Iris pigment epithelial cell (primary cell): ENCODE measurements at regions not wholly inside any gene's neighbourhood (a gene's known extent, or its start where the extent isn't known, plus 50 kb on each side); places are given as distances from the start of the nearest gene placed in this dataset.
"Not testable (repeated sequence)": the region's sequence is repeated elsewhere in the genome, so short reads cannot be mapped to it uniquely, and the experiment has no call there.

ENCODE experiments used
- DNase-seq: peaks from one replicate; pipeline ENCODE4 v3.0.0-alpha.2; 2011; ENCODE audit warnings: low read depth

- DNase-seq: no peak
Measured at GRCh38 chr2:144124882-144125281, 395.0 kb downstream of the ZEB2 start.

GRCh38 chr2:144120487-144120886 is 399.4 kb downstream of the ZEB2 start:
- no peak for DNase-seq

- DNase-seq: no peak
Measured at GRCh38 chr2:144117086-144117485, 402.8 kb downstream of the ZEB2 start.

GRCh38 chr2:144115739-144116291 is 404.1 kb downstream of the ZEB2 start:
- peak; percentile 30 for DNase-seq

- peak; percentile 42 for DNase-seq
Measured at GRCh38 chr2:144114760-144115159, 405.2 kb downstream of the ZEB2 start.

GRCh38 chr2:144111437-144111836 is 408.5 kb downstream of the ZEB2 start:
- peak; percentile 93 for DNase-seq

- not testable (repeated sequence) for DNase-seq
Measured at GRCh38 chr2:144106104-144106503, 413.8 kb downstream of the ZEB2 start.

GRCh38 chr2:144102386-144102785 is 417.5 kb downstream of the ZEB2 start:
- no peak for DNase-seq

- peak; percentile 97 for DNase-seq
Measured at GRCh38 chr2:144099780-144100377, 420.0 kb downstream of the ZEB2 start.

- DNase-seq: no peak
Measured at GRCh38 chr2:144099340-144099739, 420.6 kb downstream of the ZEB2 start.

GRCh38 chr2:144097440-144098225 is 422.3 kb downstream of the ZEB2 start:
- DNase-seq: no peak

GRCh38 chr2:144096531-144096930 is 423.4 kb downstream of the ZEB2 start:
- DNase-seq: peak; percentile 46

- DNase-seq: no peak
Measured at GRCh38 chr2:144094408-144095151, 425.3 kb downstream of the ZEB2 start.

GRCh38 chr2:144091622-144092021 is 428.3 kb downstream of the ZEB2 start:
- no peak for DNase-seq

GRCh38 chr2:144088863-144089262 is 431.1 kb downstream of the ZEB2 start:
- no peak for DNase-seq

GRCh38 chr2:144086965-144087364 is 433.0 kb downstream of the ZEB2 start:
- peak; percentile 64 for DNase-seq

- no peak for DNase-seq
Measured at GRCh38 chr2:144085016-144085415, 434.9 kb downstream of the ZEB2 start.

GRCh38 chr2:144084114-144084661 is 435.7 kb downstream of the ZEB2 start:
- DNase-seq: peak; percentile 83

- DNase-seq: peak; percentile 71
Measured at GRCh38 chr2:144083211-144083610, 436.7 kb downstream of the ZEB2 start.

GRCh38 chr2:144082777-144083176 is 437.1 kb downstream of the ZEB2 start:
- no peak for DNase-seq

- DNase-seq: no peak
Measured at GRCh38 chr2:144082327-144082726, 437.6 kb downstream of the ZEB2 start.

- no peak for DNase-seq
Measured at GRCh38 chr2:144081272-144081671, 438.6 kb downstream of the ZEB2 start.
